ENCODE measurements at regions not wholly inside any gene's neighbourhood (a gene's known extent, or its start where the extent isn't known, plus 50 kb on each side); places are given as distances from the start of the nearest gene placed in this dataset.

- no peak overlapping the region for H3K27ac ChIP-seq
- no peaks in the 10 kb centered on the region for H3K36me3 ChIP-seq
- no peak for DNase-seq
- H3K4me3 ChIP-seq = no peak overlapping the region
- no peak for ATAC-seq
- no peaks in the 10 kb centered on the region for H3K9me3 ChIP-seq
- H3K27me3 ChIP-seq (ENCODE audit: low read depth) = no peaks in the 10 kb centered on the region
- intact Hi-C loops (cut with DNase I) = no loop called here
- TF ChIP-seq CTCF (IDR thresholded peaks at IDR 0.05) = no peak
- H3K4me1 ChIP-seq = no peaks in the 10 kb centered on the region
These were observed 244.7 kb upstream of the MMADHC start for GRCh38 chr2:149832324-149832723.

DNA sequence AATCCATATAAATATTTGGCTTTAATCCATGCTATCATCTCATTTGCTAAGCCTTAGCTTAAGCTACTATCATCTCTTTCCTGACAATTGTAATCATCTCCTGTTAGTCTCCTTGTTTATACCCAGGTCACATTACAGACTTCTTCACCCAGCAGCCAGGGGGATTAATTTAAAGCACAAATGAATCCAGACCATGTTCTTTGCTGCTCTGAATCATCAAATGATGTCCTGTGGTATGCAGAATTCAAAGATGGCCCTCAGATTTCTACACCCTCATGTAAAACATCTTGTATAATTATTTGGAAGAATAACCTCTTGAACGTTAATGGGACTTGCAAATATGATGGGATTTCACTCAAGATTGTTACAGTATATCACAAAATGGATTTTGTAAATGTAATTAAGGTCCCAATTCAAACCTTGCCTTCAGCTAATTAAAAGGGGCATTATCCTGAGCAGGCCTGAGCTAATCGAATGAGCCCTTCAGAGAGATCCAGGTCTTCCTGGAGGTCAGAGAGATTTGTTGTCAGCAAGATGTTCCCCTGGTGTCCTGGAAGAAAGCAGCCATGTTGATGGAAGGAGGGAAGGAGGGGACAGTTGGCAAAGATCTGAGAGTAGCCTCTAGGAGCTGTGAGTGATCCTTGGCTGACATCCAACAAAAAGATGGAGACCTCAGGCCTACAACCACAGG is 241.1 kb upstream of the MMADHC start:
- no peak for TF ChIP-seq CTCF (IDR thresholded peaks at IDR 0.05)
- Histone ChIP-seq H3K36me3 (no peaks in the 10 kb centered on the region), H3K4me1 (no peaks in the 10 kb centered on the region), H3K27ac (no peak overlapping the region), H3K9me3 (no peaks in the 10 kb centered on the region), H3K4me3 (no peak overlapping the region), H3K27me3 (ENCODE audit: low read depth) (no peaks in the 10 kb centered on the region)
- DNase-seq = no peak
- intact Hi-C loops (cut with DNase I) = no loop called here
- no peak for ATAC-seq

DNA sequence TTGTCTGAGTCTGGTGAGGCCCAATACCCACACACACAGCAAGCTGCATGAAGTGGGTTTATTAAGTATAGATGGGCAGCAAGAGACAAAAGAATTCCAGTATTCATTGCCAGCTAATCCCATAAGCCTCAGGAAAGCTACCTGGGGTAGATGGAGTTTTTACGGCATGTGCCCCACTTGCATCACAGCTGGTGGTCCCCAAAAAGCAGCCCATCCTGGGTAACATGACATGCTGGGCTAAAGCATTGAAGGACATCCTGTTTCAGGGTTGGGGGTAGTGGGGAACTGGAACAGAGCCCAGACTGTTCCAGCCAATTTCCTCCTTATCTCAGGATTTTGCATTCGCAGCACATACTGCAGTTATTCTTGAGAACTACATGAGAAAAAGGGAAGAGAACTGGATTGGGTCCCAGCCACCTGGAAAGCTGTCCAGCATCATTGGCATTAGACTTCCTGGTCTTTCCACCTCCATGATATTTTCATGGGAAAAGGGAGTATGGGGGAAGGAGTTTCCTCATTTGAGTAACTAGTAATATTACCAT is 240.1 kb upstream of the MMADHC start:
- Histone ChIP-seq H3K9me3 (no peaks in the 10 kb centered on the region), H3K4me3 (no peak overlapping the region), H3K27me3 (ENCODE audit: low read depth) (no peaks in the 10 kb centered on the region), H3K4me1 (no peaks in the 10 kb centered on the region), H3K27ac (no peak overlapping the region), H3K36me3 (no peaks in the 10 kb centered on the region)
- intact Hi-C loops (cut with DNase I) = no loop called here
- DNase-seq = no peak
- no peak for ATAC-seq
- TF ChIP-seq CTCF (IDR thresholded peaks at IDR 0.05) = no peak

- DNase-seq (no peak), ATAC-seq (no peak)
- no peak overlapping the region for H3K27ac ChIP-seq
- H3K36me3 ChIP-seq = no peaks in the 10 kb centered on the region
- H3K9me3 ChIP-seq = no peaks in the 10 kb centered on the region
- H3K4me3 ChIP-seq = no peak overlapping the region
- intact Hi-C loops (cut with DNase I) = no loop called here
- TF ChIP-seq CTCF (IDR thresholded peaks at IDR 0.05) = no peak
- no peaks in the 10 kb centered on the region for H3K4me1 ChIP-seq
- H3K27me3 ChIP-seq (ENCODE audit: low read depth) = no peaks in the 10 kb centered on the region
These were observed 239.0 kb upstream of the MMADHC start for GRCh38 chr2:149826471-149827125.

GRCh38 chr2:149825473-149825872 is 237.9 kb upstream of the MMADHC start:
- no peak for DNase-seq
- intact Hi-C loops (cut with DNase I) = no loop called here
- ATAC-seq = no peak
- Histone ChIP-seq H3K9me3 (no peaks in the 10 kb centered on the region), H3K4me3 (no peak overlapping the region), H3K36me3 (no peaks in the 10 kb centered on the region), H3K27me3 (ENCODE audit: low read depth) (no peaks in the 10 kb centered on the region), H3K27ac (no peak overlapping the region), H3K4me1 (no peaks in the 10 kb centered on the region)
- no peak for TF ChIP-seq CTCF (IDR thresholded peaks at IDR 0.05)
